HCT116 (cell line): ENCODE measurements at regions not wholly inside any gene's neighbourhood (a gene's known extent, or its start where the extent isn't known, plus 50 kb on each side); places are given as distances from the start of the nearest gene placed in this dataset. TPM values are rescaled to one million over a fixed set of nuclear protein-coding genes. Genes with fewer than 3 reads are reported as not detected.
"Not testable (repeated sequence)": the region's sequence is repeated elsewhere in the genome, so short reads cannot be mapped to it uniquely, and the experiment has no call there.

Experiments used
- ATAC-seq: fragments of 200-7000 bp; cut with Tn5 transposase; 2 replicates; pipeline ENCODE4 v1.9.1; 2020; ENCODE audit warnings: mild to moderate bottlenecking, moderate library complexity
- BruUV-seq: library from RNA; stranded (reverse); fragments of 400-500 nt; replicated peaks from 2 replicates; lab custom pipeline; 2021; lab: Mats Ljungman, UMichigan
- CTCF ChIA-PET: fragments of 300-600 bp; sonication (Branson Sonifier 250); formaldehyde crosslinking; loops from one replicate; lab custom pipeline; 2021; ENCODE audit warnings: antibody characterized with exemption; lab: Charles Lee
- POLR2A ChIA-PET: fragments of 300-600, 350-600 bp; sonication (Branson Sonifier 250); formaldehyde crosslinking; loops from one replicate; lab custom pipeline; 2021; ENCODE audit warnings: antibody characterized with exemption; lab: Charles Lee
- RAD21 ChIA-PET, 2 experiments: fragments of 300-600 bp; sonication (Branson Sonifier 250); formaldehyde crosslinking; loops; one replicate each; lab custom pipeline; 2023; ENCODE audit warnings: low total read pairs in 2 of 2; ENCODE audit not compliant: uncharacterized antibody in 2 of 2, unreplicated experiment in 2 of 2, low non-redundant PET in 1 of 2; lab: Charles Lee
- DNase-seq: peaks from one replicate; pipeline ENCODE4 v3.0.0-alpha.2; 2010; ENCODE audit warnings: low read depth, low spot score
- H2AFZ ChIP-seq: fragments of 200-600 bp; shearing (Covaris generic), sonication (generic); 2 replicates; pipeline ENCODE4 v1.6.1; 2017; ENCODE audit warnings: low read depth, mixed run types, mixed read lengths, antibody characterized with exemption, low read length; ENCODE audit not compliant: poor library complexity, severe bottlenecking
- H3K27ac ChIP-seq: 2 replicates; pipeline ENCODE4 v1.5.1; 2012; ENCODE audit warnings: low read depth, low read length
- H3K27me3 ChIP-seq: fragments of 200-600 bp; sonication (generic); 2 replicates; pipeline ENCODE4 v1.6.1; 2016; ENCODE audit warnings: mixed run types, low read length, mixed read lengths; ENCODE audit not compliant: insufficient read depth
- H3K36me3 ChIP-seq, 2 experiments: fragments of 200-500 bp in 1 of 2; fragments of 200-600 bp in 1 of 2; sonication (Bioruptor generic) in 1 of 2; sonication (generic) in 1 of 2; 2 replicates each; pipeline versions ENCODE4 v1.5.1 to v1.6.1; 2014 to 2016; ENCODE audit warnings: low read length in 2 of 2, inconsistent platforms in 1 of 2, mixed read lengths in 1 of 2, mixed run types in 1 of 2; ENCODE audit not compliant: insufficient read depth in 2 of 2, control insufficient read depth in 1 of 2
- H3K4me1 ChIP-seq, 2 experiments: fragments of 200-600 bp in 1 of 2; sonication (generic) in 1 of 2; 2 replicates each; pipeline versions ENCODE4 v1.5.1 to v1.6.1; 2012 to 2017; ENCODE audit warnings: low read length in 2 of 2, inconsistent platforms in 1 of 2, mild to moderate bottlenecking in 1 of 2, mixed read lengths in 1 of 2, mixed run types in 1 of 2, moderate library complexity in 1 of 2; ENCODE audit not compliant: insufficient read depth in 2 of 2, control insufficient read depth in 1 of 2
- H3K4me2 ChIP-seq: fragments of 200-600 bp; sonication (generic); 2 replicates; pipeline ENCODE4 v1.6.1; 2017; ENCODE audit warnings: mixed run types, low read length, mixed read lengths
- H3K4me3 ChIP-seq, 2 experiments: fragments of 200-600 bp in 1 of 2; sonication (generic) in 1 of 2; replicated peaks in 1 of 2; 2 replicates each; pipeline ENCODE4 v1.5.1; 2011 to 2016; ENCODE audit warnings: low read length in 2 of 2, control low read depth in 1 of 2, low read depth in 1 of 2, mild to moderate bottlenecking in 1 of 2, mixed read lengths in 1 of 2, mixed run types in 1 of 2
- H3K79me2 ChIP-seq: fragments of 200-600 bp; sonication (generic); 2 replicates; pipeline ENCODE4 v1.6.1; 2017; ENCODE audit warnings: mild to moderate bottlenecking, mixed run types, low read length, moderate library complexity, mixed read lengths; ENCODE audit not compliant: insufficient read depth
- H3K9ac ChIP-seq: fragments of 200-600 bp; sonication (generic); 2 replicates; pipeline ENCODE4 v1.6.1; 2016; ENCODE audit warnings: low read length, mixed read lengths
- H3K9me2 ChIP-seq: fragments of 200-600 bp; sonication (generic), shearing (Covaris generic); 2 replicates; pipeline ENCODE4 v1.6.1; 2017; ENCODE audit warnings: mixed run types, mild to moderate bottlenecking, moderate library complexity; ENCODE audit not compliant: insufficient read depth
- H3K9me3 ChIP-seq, 2 experiments: fragments of 200-500 bp in 1 of 2; fragments of 200-600 bp in 1 of 2; sonication (Bioruptor generic) in 1 of 2; sonication (generic) in 1 of 2; 2 replicates each; pipeline ENCODE4 v1.6.1; 2014 to 2017; ENCODE audit warnings: low read length in 2 of 2, mixed read lengths in 2 of 2, inconsistent platforms in 1 of 2, low read depth in 1 of 2, mild to moderate bottlenecking in 1 of 2, mixed run types in 1 of 2, moderate library complexity in 1 of 2; ENCODE audit not compliant: control insufficient read depth in 1 of 2, insufficient read depth in 1 of 2
- H4K20me1 ChIP-seq: fragments of 200-600 bp; sonication (generic), shearing (Covaris generic); 2 replicates; pipeline ENCODE4 v1.6.1; 2017; ENCODE audit warnings: mixed run types, mild to moderate bottlenecking, moderate library complexity; ENCODE audit not compliant: insufficient read depth
- intact Hi-C: fragments of 100-400 bp; cut with micrococcal nuclease; formaldehyde crosslinking; loops from 2 replicates; pipeline ENCODE4 v1.10.0; 2022
- microRNA-seq: library from miRNA; unstranded; fragments of <30 nt; microRNA quantifications from one replicate; pipeline ENCODE4, GENCODE V29; 2016; ENCODE audit warnings: borderline number of aligned reads

DNA sequence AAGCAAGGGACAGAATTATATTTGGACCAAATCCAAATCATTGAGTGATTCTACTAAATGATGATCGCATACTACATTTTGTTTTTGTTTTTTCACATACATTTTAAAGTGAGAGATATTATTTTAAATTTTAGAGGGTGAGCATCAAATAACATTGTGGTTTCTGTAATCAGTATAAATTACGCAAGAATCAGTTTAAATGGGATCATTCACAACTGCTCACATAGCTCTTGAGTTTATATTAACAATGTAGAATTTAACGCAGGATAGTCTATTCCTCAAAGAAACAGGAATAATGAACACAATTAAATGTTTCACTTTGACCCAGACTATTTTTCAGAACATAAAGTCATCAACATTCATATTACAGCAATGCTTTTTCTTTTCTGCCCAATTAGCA, 51.2 kb upstream of the PDPR start:
- RAD21 ChIA-PET, CTCF ChIA-PET, H3K27ac ChIP-seq, DNase-seq, H3K4me2 ChIP-seq, H2AFZ ChIP-seq, H3K36me3 ChIP-seq, H3K27me3 ChIP-seq, H3K4me3 ChIP-seq, H3K9me3 ChIP-seq, H3K9ac ChIP-seq, intact Hi-C loops, ATAC-seq, BruUV-seq, POLR2A ChIA-PET, H3K9me2 ChIP-seq, H4K20me1 ChIP-seq: not testable (repeated sequence)
- H3K4me1 ChIP-seq, result peaks cover 4 to 11% of the 10 kb centered on the region in 2 experiments; a peak in 3 of 4 replicates
- peaks cover 17% of the 10 kb centered on the region for H3K79me2 ChIP-seq

Small RNA genes lying in the stretch of these regions (microRNA-seq; reads per million reads assigned to microRNA genes)
- not detected for gene MIR1972-2
